GM03348 (cell line): ENCODE measurements at regions not wholly inside any gene's neighbourhood (a gene's known extent, or its start where the extent isn't known, plus 50 kb on each side); places are given as distances from the start of the nearest gene placed in this dataset.

Source experiments
- DNase-seq: peaks from one replicate; pipeline ENCODE4 v3.0.0; 2012; ENCODE audit warnings: low spot score

GRCh38 chr11:95307286-95307685 lies 76.3 kb upstream of the SESN3 start:
- DNase-seq: no peak

GRCh38 chr11:95306801-95307200 lies 75.8 kb upstream of the SESN3 start:
- DNase-seq: no peak

GRCh38 chr11:95306123-95306522 lies 75.1 kb upstream of the SESN3 start:
- no peak for DNase-seq

GRCh38 chr11:95305705-95306104 lies 74.7 kb upstream of the SESN3 start:
- no peak for DNase-seq

- DNase-seq: no peak
Measured at GRCh38 chr11:95304777-95305176, 73.8 kb upstream of the SESN3 start.

- no peak for DNase-seq
Measured at GRCh38 chr11:95302211-95302610, 71.2 kb upstream of the SESN3 start.

GRCh38 chr11:95301474-95301873 lies 70.5 kb upstream of the SESN3 start:
- DNase-seq: no peak

GRCh38 chr11:95299078-95299679 lies 68.2 kb upstream of the SESN3 start:
- no peak for DNase-seq

- no peak for DNase-seq
Measured at GRCh38 chr11:95297680-95298452, 66.9 kb upstream of the SESN3 start.

- no peak for DNase-seq
Measured at GRCh38 chr11:95296621-95297025, 65.6 kb upstream of the SESN3 start.

- DNase-seq: no peak
Measured at GRCh38 chr11:95296165-95296564, 65.2 kb upstream of the SESN3 start.

- no peak for DNase-seq
Measured at GRCh38 chr11:95295382-95296149, 64.6 kb upstream of the SESN3 start.

GRCh38 chr11:95294701-95295100 lies 63.7 kb upstream of the SESN3 start:
- DNase-seq: no peak

GRCh38 chr11:95293116-95293515 lies 62.1 kb upstream of the SESN3 start:
- no peak for DNase-seq

- no peak for DNase-seq
Measured at GRCh38 chr11:95291946-95292345, 60.9 kb upstream of the SESN3 start.

GRCh38 chr11:95289378-95290101 lies 58.5 kb upstream of the SESN3 start:
- DNase-seq: no peak

GRCh38 chr11:95284057-95285052 lies 53.4 kb upstream of the SESN3 start:
- no peak for DNase-seq

GRCh38 chr11:95283650-95284049 lies 52.6 kb upstream of the SESN3 start:
- no peak for DNase-seq

- no peak for DNase-seq
Measured at GRCh38 chr11:95283146-95283545, 52.1 kb upstream of the SESN3 start.

- DNase-seq: peak; percentile 14
Measured at GRCh38 chr11:95282291-95282751, 51.3 kb upstream of the SESN3 start.
